Mesendoderm (in vitro differentiated cells): ENCODE measurements at regions not wholly inside any gene's neighbourhood (a gene's known extent, or its start where the extent isn't known, plus 50 kb on each side); places are given as distances from the start of the nearest gene placed in this dataset.

Source experiments
- DNase-seq: peaks from one replicate; pipeline ENCODE4 v3.0.0; 2013
- H2AK5ac ChIP-seq: 2 replicates; pipeline ENCODE4 v1.6.1; 2013; ENCODE audit warnings: low read length, inconsistent platforms
- H2BK120ac ChIP-seq: 2 replicates; pipeline ENCODE4 v1.6.1; 2013; ENCODE audit warnings: low read depth, mild to moderate bottlenecking, low read length, moderate library complexity, mixed read lengths
- H2BK15ac ChIP-seq: replicated peaks from 2 replicates; pipeline ENCODE4 v1.6.1; 2013; ENCODE audit warnings: low read depth, mild to moderate bottlenecking, moderate library complexity
- H2BK5ac ChIP-seq: 2 replicates; pipeline ENCODE4 v1.6.1; 2013; ENCODE audit warnings: low read length, inconsistent platforms
- H3K18ac ChIP-seq: 2 replicates; pipeline ENCODE4 v1.6.1; 2013; ENCODE audit warnings: mild to moderate bottlenecking, low read length, mixed read lengths
- H3K23ac ChIP-seq: one replicate; pipeline ENCODE4 v1.6.1; 2013; ENCODE audit warnings: low read length
- H3K27ac ChIP-seq: 2 replicates; pipeline ENCODE4 v1.5.1; 2013; ENCODE audit warnings: low read depth, mild to moderate bottlenecking, inconsistent platforms, low read length, moderate library complexity
- H3K27me3 ChIP-seq: 2 replicates; pipeline ENCODE4 v1.6.1; 2013; ENCODE audit warnings: low read length, control low read depth, mild to moderate bottlenecking, inconsistent platforms; ENCODE audit not compliant: insufficient read depth, poor library complexity
- H3K36me3 ChIP-seq: 2 replicates; pipeline ENCODE4 v1.6.1; 2013; ENCODE audit warnings: low read length, inconsistent platforms; ENCODE audit not compliant: control insufficient read depth, insufficient read depth
- H3K4ac ChIP-seq: one replicate; pipeline ENCODE4 v1.6.1; 2013; ENCODE audit warnings: low read depth, mild to moderate bottlenecking, low read length, moderate library complexity
- H3K4me1 ChIP-seq: 2 replicates; pipeline ENCODE4 v1.6.1; 2013; ENCODE audit warnings: low read depth, low read length, inconsistent platforms; ENCODE audit not compliant: control insufficient read depth
- H3K4me2 ChIP-seq: 2 replicates; pipeline ENCODE4 v1.6.1; 2013; ENCODE audit warnings: low read length
- H3K4me3 ChIP-seq: 2 replicates; pipeline ENCODE4 v1.5.1; 2013; ENCODE audit warnings: mild to moderate bottlenecking, low read length
- H3K56ac ChIP-seq: one replicate; pipeline ENCODE4 v1.6.1; 2013; ENCODE audit warnings: low read length
- H3K79me1 ChIP-seq: 2 replicates; pipeline ENCODE4 v1.6.1; 2013; ENCODE audit warnings: low read length, inconsistent platforms
- H3K79me2 ChIP-seq: 2 replicates; pipeline ENCODE4 v1.6.1; 2013; ENCODE audit warnings: mild to moderate bottlenecking, low read length; ENCODE audit not compliant: control insufficient read depth, insufficient read depth
- H3K9ac ChIP-seq: 2 replicates; pipeline ENCODE4 v1.6.1; 2013; ENCODE audit warnings: low read length, inconsistent platforms
- H4K5ac ChIP-seq: one replicate; pipeline ENCODE4 v1.6.1; 2013; ENCODE audit warnings: low read length
- H4K8ac ChIP-seq: one replicate; pipeline ENCODE4 v1.6.1; 2013; ENCODE audit warnings: low read depth, mild to moderate bottlenecking, control low read depth, low read length, moderate library complexity
- WGBS: extraction: QIAGEN DNeasy Blood & Tissue Kit; methylation state at CpG from one replicate; pipeline ENCODE4 v1.1.7; 2013; ENCODE audit warnings: low lambda C conversion rate, missing lambda C conversion rate; ENCODE audit not compliant: insufficient coverage; ENCODE audit errors: extremely low coverage; 5-methylcytosine and 5-hydroxymethylcytosine counted together

GRCh38 chr11:70655816-70656215, 257.5 kb downstream of the CTTN start:
- Histone ChIP-seq H2BK120ac (no peak overlapping the region), H2BK15ac (no peak overlapping the region), H2AK5ac (no peak overlapping the region), H4K5ac (no peak overlapping the region), H2BK5ac (no peak overlapping the region), H3K27ac (no peak overlapping the region), H3K4me1 (peaks cover 3% of the 10 kb centered on the region), H3K79me1 (peaks cover 2% of the 10 kb centered on the region), H3K9ac (no peak overlapping the region), H3K79me2 (no peaks in the 10 kb centered on the region), H3K23ac (no peak overlapping the region), H3K36me3 (no peaks in the 10 kb centered on the region), H3K27me3 (no peaks in the 10 kb centered on the region), H3K18ac (no peak overlapping the region), H3K4me3 (no peak overlapping the region), H3K4ac (no peak overlapping the region), H3K56ac (no peak overlapping the region), H3K4me2 (no peak overlapping the region), H4K8ac (no peak overlapping the region)
- no CpG with 5 or more reads among the region's 8 CpGs for WGBS
- DNase-seq, result no peak

- Histone ChIP-seq H3K36me3 (no peaks in the 10 kb centered on the region), H2BK5ac (no peak overlapping the region), H3K4me1 (peaks cover 3% of the 10 kb centered on the region), H3K79me2 (no peaks in the 10 kb centered on the region), H3K23ac (no peak overlapping the region), H3K18ac (no peak overlapping the region), H3K27ac (no peak overlapping the region), H3K27me3 (no peaks in the 10 kb centered on the region), H3K4me3 (no peak overlapping the region), H4K8ac (no peak overlapping the region), H3K56ac (no peak overlapping the region), H3K9ac (no peak overlapping the region), H2BK120ac (no peak overlapping the region), H3K4me2 (no peak overlapping the region), H4K5ac (no peak overlapping the region), H3K4ac (no peak overlapping the region), H3K79me1 (peaks cover 2% of the 10 kb centered on the region), H2AK5ac (no peak overlapping the region), H2BK15ac (no peak overlapping the region)
- no CpG with 5 or more reads among the region's 10 CpGs for WGBS
- peak; percentile 16 for DNase-seq
Observed at GRCh38 chr11:70656252-70656651, 257.9 kb downstream of the CTTN start.

- no peak overlapping the region for H3K4ac ChIP-seq
- peaks cover 3% of the 10 kb centered on the region for H3K4me1 ChIP-seq
- DNase-seq, result no peak
- no peak overlapping the region for H3K23ac ChIP-seq
- no peaks in the 10 kb centered on the region for H3K79me2 ChIP-seq
- no peak overlapping the region for H3K9ac ChIP-seq
- H3K27ac ChIP-seq, result no peak overlapping the region
- H2BK15ac ChIP-seq, result no peak overlapping the region
- H4K8ac ChIP-seq, result no peak overlapping the region
- no peak overlapping the region for H3K18ac ChIP-seq
- H3K56ac ChIP-seq, result no peak overlapping the region
- no peak overlapping the region for H2BK120ac ChIP-seq
- no peak overlapping the region for H3K4me2 ChIP-seq
- WGBS, result no CpG with 5 or more reads among the region's 14 CpGs
- no peak overlapping the region for H3K4me3 ChIP-seq
- H2AK5ac ChIP-seq, result no peak overlapping the region
- H4K5ac ChIP-seq, result no peak overlapping the region
- H2BK5ac ChIP-seq, result no peak overlapping the region
- H3K79me1 ChIP-seq, result peaks cover under 1% of the 10 kb centered on the region
- H3K27me3 ChIP-seq, result no peaks in the 10 kb centered on the region
- H3K36me3 ChIP-seq, result no peaks in the 10 kb centered on the region
Observed at GRCh38 chr11:70660059-70660888, 261.9 kb downstream of the CTTN start.

GRCh38 chr11:70660889-70661197, 262.5 kb downstream of the CTTN start:
- Histone ChIP-seq H3K4ac (no peak overlapping the region), H3K27me3 (no peaks in the 10 kb centered on the region), H2BK5ac (no peak overlapping the region), H3K4me1 (peaks cover 3% of the 10 kb centered on the region), H3K4me2 (no peak overlapping the region), H3K56ac (no peak overlapping the region), H3K27ac (no peak overlapping the region), H3K4me3 (no peak overlapping the region), H2AK5ac (no peak overlapping the region), H3K36me3 (no peaks in the 10 kb centered on the region), H4K8ac (no peak overlapping the region), H3K9ac (no peak overlapping the region), H2BK120ac (no peak overlapping the region), H4K5ac (no peak overlapping the region), H3K79me1 (no peaks in the 10 kb centered on the region), H2BK15ac (no peak overlapping the region), H3K23ac (no peak overlapping the region), H3K18ac (no peak overlapping the region), H3K79me2 (no peaks in the 10 kb centered on the region)
- no CpG with 5 or more reads among the region's 11 CpGs for WGBS
- no peak for DNase-seq

- H2BK5ac ChIP-seq, result no peak overlapping the region
- peak overlapping the region; percentile 84 for H3K56ac ChIP-seq
- DNase-seq, result peak; percentile 72
- H3K4me2 ChIP-seq, result peak overlapping the region; percentile 79
- no peaks in the 10 kb centered on the region for H3K79me2 ChIP-seq
- no peaks in the 10 kb centered on the region for H3K4me1 ChIP-seq
- H3K27me3 ChIP-seq, result no peaks in the 10 kb centered on the region
- H2BK120ac ChIP-seq, result no peak overlapping the region
- H4K8ac ChIP-seq, result no peak overlapping the region
- H3K9ac ChIP-seq, result peak overlapping the region; percentile 61
- H3K23ac ChIP-seq, result no peak overlapping the region
- no peak overlapping the region for H4K5ac ChIP-seq
- H3K36me3 ChIP-seq, result no peaks in the 10 kb centered on the region
- H3K4ac ChIP-seq, result peak overlapping the region; percentile 21
- H3K18ac ChIP-seq, result peak overlapping the region; percentile 42
- no peak overlapping the region for H3K27ac ChIP-seq
- H2BK15ac ChIP-seq, result no peak overlapping the region
- H3K79me1 ChIP-seq, result no peaks in the 10 kb centered on the region
- WGBS, result no CpG with 5 or more reads among the region's 54 CpGs
- H3K4me3 ChIP-seq, result peak overlapping the region; percentile 30
- H2AK5ac ChIP-seq, result no peak overlapping the region
Observed at GRCh38 chr11:70661761-70662501, 263.6 kb downstream of the CTTN start.
